ENCODE measurements at regions not wholly inside any gene's neighbourhood (a gene's known extent, or its start where the extent isn't known, plus 50 kb on each side); places are given as distances from the start of the nearest gene placed in this dataset.

GRCh38 chr18:39389800-39390379 lies 1824.3 kb upstream of the CELF4 start:
- DNase-seq (ENCODE audit: low read depth), result no peak
- FAIRE-seq, result no peak
- H3K4me3 ChIP-seq (ENCODE audit: low read depth, low read length), result no peak overlapping the region
- no peaks in the 10 kb centered on the region for H3K36me3 ChIP-seq (ENCODE audit: control insufficient read depth, insufficient read depth, low read length)
- no peaks in the 10 kb centered on the region for H3K27me3 ChIP-seq (ENCODE audit: control insufficient read depth, insufficient read depth, low read length)
- no peak for TF ChIP-seq CTCF (IDR thresholded peaks at IDR 0.05; ENCODE audit: insufficient read depth, low read length, severe bottlenecking)

- no peak for FAIRE-seq
- no peaks in the 10 kb centered on the region for H3K36me3 ChIP-seq (ENCODE audit: control insufficient read depth, insufficient read depth, low read length)
- H3K4me3 ChIP-seq (ENCODE audit: low read depth, low read length), result no peak overlapping the region
- no peak for TF ChIP-seq CTCF (IDR thresholded peaks at IDR 0.05; ENCODE audit: insufficient read depth, low read length, severe bottlenecking)
- no peak for DNase-seq (ENCODE audit: low read depth)
- no peaks in the 10 kb centered on the region for H3K27me3 ChIP-seq (ENCODE audit: control insufficient read depth, insufficient read depth, low read length)
Measured at GRCh38 chr18:39380866-39381265, 1815.3 kb upstream of the CELF4 start.

GRCh38 chr18:39380186-39380725 lies 1814.7 kb upstream of the CELF4 start:
- no peaks in the 10 kb centered on the region for H3K27me3 ChIP-seq (ENCODE audit: control insufficient read depth, insufficient read depth, low read length)
- no peak overlapping the region for H3K4me3 ChIP-seq (ENCODE audit: low read depth, low read length)
- no peak for TF ChIP-seq CTCF (IDR thresholded peaks at IDR 0.05; ENCODE audit: insufficient read depth, low read length, severe bottlenecking)
- FAIRE-seq (no peak), DNase-seq (ENCODE audit: low read depth) (no peak)
- H3K36me3 ChIP-seq (ENCODE audit: control insufficient read depth, insufficient read depth, low read length), result no peaks in the 10 kb centered on the region

GRCh38 chr18:39375066-39375465 lies 1809.5 kb upstream of the CELF4 start:
- Histone ChIP-seq H3K36me3 (ENCODE audit: control insufficient read depth, insufficient read depth, low read length) (no peaks in the 10 kb centered on the region), H3K4me3 (ENCODE audit: low read depth, low read length) (no peak overlapping the region), H3K27me3 (ENCODE audit: control insufficient read depth, insufficient read depth, low read length) (no peaks in the 10 kb centered on the region)
- FAIRE-seq, result no peak
- no peak for DNase-seq (ENCODE audit: low read depth)
- TF ChIP-seq CTCF (IDR thresholded peaks at IDR 0.05; ENCODE audit: insufficient read depth, low read length, severe bottlenecking), result no peak

- no peak for TF ChIP-seq CTCF (IDR thresholded peaks at IDR 0.05; ENCODE audit: insufficient read depth, low read length, severe bottlenecking)
- Histone ChIP-seq H3K4me3 (ENCODE audit: low read depth, low read length) (no peak overlapping the region), H3K27me3 (ENCODE audit: control insufficient read depth, insufficient read depth, low read length) (no peaks in the 10 kb centered on the region), H3K36me3 (ENCODE audit: control insufficient read depth, insufficient read depth, low read length) (no peaks in the 10 kb centered on the region)
- FAIRE-seq (no peak), DNase-seq (ENCODE audit: low read depth) (no peak)
Measured at GRCh38 chr18:39371996-39372395, 1806.4 kb upstream of the CELF4 start.

- TF ChIP-seq CTCF (IDR thresholded peaks at IDR 0.05; ENCODE audit: insufficient read depth, low read length, severe bottlenecking), result no peak
- no peak for DNase-seq (ENCODE audit: low read depth)
- Histone ChIP-seq H3K4me3 (ENCODE audit: low read depth, low read length) (no peak overlapping the region), H3K36me3 (ENCODE audit: control insufficient read depth, insufficient read depth, low read length) (no peaks in the 10 kb centered on the region), H3K27me3 (ENCODE audit: control insufficient read depth, insufficient read depth, low read length) (no peaks in the 10 kb centered on the region)
- FAIRE-seq, result no peak
Measured at GRCh38 chr18:39366656-39367055, 1801.1 kb upstream of the CELF4 start.

Data from bronchial epithelial cell (primary cell).